HG03558 (cell line): ENCODE measurements at regions not wholly inside any gene's neighbourhood (a gene's known extent, or its start where the extent isn't known, plus 50 kb on each side); places are given as distances from the start of the nearest gene placed in this dataset.
"Not testable (repeated sequence)": the region's sequence is repeated elsewhere in the genome, so short reads cannot be mapped to it uniquely, and the experiment has no call there.

Experiments used
- ATAC-seq: cut with Tn5 transposase; IDR thresholded peaks from one replicate; pipeline ENCODE4 v1.9.1; 2021; ENCODE audit warnings: moderate number of reproducible peaks; ENCODE audit not compliant: unreplicated experiment; ENCODE audit errors: extremely low read depth

GRCh38 chr4:188429965-188430364 is 290.7 kb downstream of the TRIML1 start:
- no peak for ATAC-seq

- no peak for ATAC-seq
Observed at GRCh38 chr4:188430384-188430783, 291.1 kb downstream of the TRIML1 start.

- ATAC-seq: no peak
Observed at GRCh38 chr4:188432328-188432727, 293.1 kb downstream of the TRIML1 start.

GRCh38 chr4:188433741-188434315 is 294.6 kb downstream of the TRIML1 start:
- no peak for ATAC-seq

- ATAC-seq: no peak
Observed at GRCh38 chr4:188434643-188435042, 295.4 kb downstream of the TRIML1 start.

GRCh38 chr4:188435381-188435780 is 296.1 kb downstream of the TRIML1 start:
- no peak for ATAC-seq

GRCh38 chr4:188437535-188437934 is 298.3 kb downstream of the TRIML1 start:
- ATAC-seq: no peak

GRCh38 chr4:188438391-188438824 is 299.2 kb downstream of the TRIML1 start:
- not testable (repeated sequence) for ATAC-seq

- ATAC-seq: no peak
Observed at GRCh38 chr4:188439641-188440311, 300.5 kb downstream of the TRIML1 start.

GRCh38 chr4:188444500-188444899 is 305.3 kb downstream of the TRIML1 start:
- no peak for ATAC-seq

GRCh38 chr4:188448996-188449395 is 309.8 kb downstream of the TRIML1 start:
- not testable (repeated sequence) for ATAC-seq

GRCh38 chr4:188450571-188450970 is 311.3 kb downstream of the TRIML1 start:
- no peak for ATAC-seq

- ATAC-seq: no peak
Observed at GRCh38 chr4:188452097-188452496, 312.9 kb downstream of the TRIML1 start.

GRCh38 chr4:188454575-188454974 is 315.3 kb downstream of the TRIML1 start:
- ATAC-seq: no peak

- no peak for ATAC-seq
Observed at GRCh38 chr4:188455062-188455752, 316.0 kb downstream of the TRIML1 start.

GRCh38 chr4:188459381-188459780 is 320.1 kb downstream of the TRIML1 start:
- no peak for ATAC-seq

GRCh38 chr4:188463909-188464308 is 324.7 kb downstream of the TRIML1 start:
- ATAC-seq: no peak

GRCh38 chr4:188466001-188466400 is 326.8 kb downstream of the TRIML1 start:
- no peak for ATAC-seq

- no peak for ATAC-seq
Observed at GRCh38 chr4:188484256-188484655, 345.0 kb downstream of the TRIML1 start.

- no peak for ATAC-seq
Observed at GRCh38 chr4:188485906-188486305, 346.7 kb downstream of the TRIML1 start.

- no peak for ATAC-seq
Observed at GRCh38 chr4:188492886-188493285, 353.6 kb downstream of the TRIML1 start.
